ENCODE measurements at regions not wholly inside any gene's neighbourhood (a gene's known extent, or its start where the extent isn't known, plus 50 kb on each side); places are given as distances from the start of the nearest gene placed in this dataset.

DNA sequence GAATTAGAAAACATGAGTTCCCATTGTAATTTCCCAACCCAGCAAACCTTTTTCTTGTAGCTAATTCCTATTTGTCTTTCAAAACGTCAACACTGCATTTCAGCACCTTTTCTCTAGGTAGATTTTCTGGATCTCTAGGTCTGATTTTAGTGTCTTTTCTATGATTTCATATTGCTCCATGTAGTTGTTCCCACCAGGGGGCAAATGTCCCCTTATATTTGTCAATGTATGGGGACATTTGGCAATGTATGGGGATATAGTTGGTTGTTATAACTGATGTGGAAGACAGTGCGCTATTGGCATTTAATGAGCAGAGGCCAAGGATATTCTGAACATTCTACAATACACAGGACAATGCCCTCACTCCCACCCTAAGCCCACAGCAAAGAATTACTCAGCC, 273.9 kb upstream of the ADRA1B start:
- TF ChIP-seq, protein P1, sequence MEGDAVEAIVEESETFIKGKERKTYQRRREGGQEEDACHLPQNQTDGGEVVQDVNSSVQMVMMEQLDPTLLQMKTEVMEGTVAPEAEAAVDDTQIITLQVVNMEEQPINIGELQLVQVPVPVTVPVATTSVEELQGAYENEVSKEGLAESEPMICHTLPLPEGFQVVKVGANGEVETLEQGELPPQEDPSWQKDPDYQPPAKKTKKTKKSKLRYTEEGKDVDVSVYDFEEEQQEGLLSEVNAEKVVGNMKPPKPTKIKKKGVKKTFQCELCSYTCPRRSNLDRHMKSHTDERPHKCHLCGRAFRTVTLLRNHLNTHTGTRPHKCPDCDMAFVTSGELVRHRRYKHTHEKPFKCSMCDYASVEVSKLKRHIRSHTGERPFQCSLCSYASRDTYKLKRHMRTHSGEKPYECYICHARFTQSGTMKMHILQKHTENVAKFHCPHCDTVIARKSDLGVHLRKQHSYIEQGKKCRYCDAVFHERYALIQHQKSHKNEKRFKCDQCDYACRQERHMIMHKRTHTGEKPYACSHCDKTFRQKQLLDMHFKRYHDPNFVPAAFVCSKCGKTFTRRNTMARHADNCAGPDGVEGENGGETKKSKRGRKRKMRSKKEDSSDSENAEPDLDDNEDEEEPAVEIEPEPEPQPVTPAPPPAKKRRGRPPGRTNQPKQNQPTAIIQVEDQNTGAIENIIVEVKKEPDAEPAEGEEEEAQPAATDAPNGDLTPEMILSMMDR (IDR thresholded peaks at IDR 0.05): no peak
- TF ChIP-seq ZFX (IDR thresholded peaks at IDR 0.05; ENCODE audit: borderline replicate concordance): no peak
